GM12873 (cell line): ENCODE measurements at regions not wholly inside any gene's neighbourhood (a gene's known extent, or its start where the extent isn't known, plus 50 kb on each side); places are given as distances from the start of the nearest gene placed in this dataset.

ENCODE experiments used
- TF ChIP-seq, protein P1 (sequence below): IDR thresholded peaks from 2 replicates; pipeline ENCODE4 v1.5.1; 2012; ENCODE audit warnings: low read depth, mild to moderate bottlenecking, moderate library complexity, low read length, control low read depth; ENCODE audit not compliant: insufficient read depth; ENCODE audit errors: missing control alignments

DNA sequence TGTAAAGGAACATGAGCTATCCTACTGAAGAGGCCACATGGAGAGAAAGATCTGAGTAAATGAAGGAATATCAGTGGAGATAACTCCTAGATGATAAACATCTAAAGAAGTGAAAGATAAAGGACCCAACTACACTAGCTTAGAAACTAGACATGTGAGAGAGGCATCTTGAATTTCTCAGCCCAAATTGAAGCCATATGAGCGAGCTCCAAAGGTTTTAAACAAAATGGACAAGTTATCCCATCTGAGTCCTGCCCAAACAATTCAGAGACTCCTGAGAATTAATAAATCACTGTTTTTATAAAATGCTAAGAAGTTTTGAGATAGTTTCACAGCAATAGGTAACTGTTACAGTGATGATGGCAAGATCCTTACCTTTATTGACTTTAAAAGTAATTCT lies 438.9 kb downstream of the NAV3 start:
- TF ChIP-seq, protein P1, sequence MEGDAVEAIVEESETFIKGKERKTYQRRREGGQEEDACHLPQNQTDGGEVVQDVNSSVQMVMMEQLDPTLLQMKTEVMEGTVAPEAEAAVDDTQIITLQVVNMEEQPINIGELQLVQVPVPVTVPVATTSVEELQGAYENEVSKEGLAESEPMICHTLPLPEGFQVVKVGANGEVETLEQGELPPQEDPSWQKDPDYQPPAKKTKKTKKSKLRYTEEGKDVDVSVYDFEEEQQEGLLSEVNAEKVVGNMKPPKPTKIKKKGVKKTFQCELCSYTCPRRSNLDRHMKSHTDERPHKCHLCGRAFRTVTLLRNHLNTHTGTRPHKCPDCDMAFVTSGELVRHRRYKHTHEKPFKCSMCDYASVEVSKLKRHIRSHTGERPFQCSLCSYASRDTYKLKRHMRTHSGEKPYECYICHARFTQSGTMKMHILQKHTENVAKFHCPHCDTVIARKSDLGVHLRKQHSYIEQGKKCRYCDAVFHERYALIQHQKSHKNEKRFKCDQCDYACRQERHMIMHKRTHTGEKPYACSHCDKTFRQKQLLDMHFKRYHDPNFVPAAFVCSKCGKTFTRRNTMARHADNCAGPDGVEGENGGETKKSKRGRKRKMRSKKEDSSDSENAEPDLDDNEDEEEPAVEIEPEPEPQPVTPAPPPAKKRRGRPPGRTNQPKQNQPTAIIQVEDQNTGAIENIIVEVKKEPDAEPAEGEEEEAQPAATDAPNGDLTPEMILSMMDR: no peak

DNA sequence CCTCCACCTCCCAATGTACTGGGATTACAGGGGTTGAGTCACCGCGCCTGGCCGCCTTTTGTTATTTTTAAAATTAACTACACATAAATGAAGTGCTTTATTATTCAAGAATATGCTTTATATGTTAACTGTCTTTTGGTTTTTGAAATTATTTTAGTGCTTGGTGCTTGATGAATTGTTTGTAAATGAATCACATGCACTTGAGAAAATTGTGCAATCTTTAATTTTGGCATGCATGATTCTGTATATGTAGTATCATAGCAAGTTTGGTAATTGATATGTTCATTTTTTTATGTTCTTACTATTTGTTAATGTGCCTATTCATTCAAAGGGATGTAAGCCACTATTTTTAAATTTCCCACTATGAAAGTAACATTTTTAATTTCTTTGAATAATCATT lies 440.9 kb downstream of the NAV3 start:
- TF ChIP-seq, protein P1: no peak

DNA sequence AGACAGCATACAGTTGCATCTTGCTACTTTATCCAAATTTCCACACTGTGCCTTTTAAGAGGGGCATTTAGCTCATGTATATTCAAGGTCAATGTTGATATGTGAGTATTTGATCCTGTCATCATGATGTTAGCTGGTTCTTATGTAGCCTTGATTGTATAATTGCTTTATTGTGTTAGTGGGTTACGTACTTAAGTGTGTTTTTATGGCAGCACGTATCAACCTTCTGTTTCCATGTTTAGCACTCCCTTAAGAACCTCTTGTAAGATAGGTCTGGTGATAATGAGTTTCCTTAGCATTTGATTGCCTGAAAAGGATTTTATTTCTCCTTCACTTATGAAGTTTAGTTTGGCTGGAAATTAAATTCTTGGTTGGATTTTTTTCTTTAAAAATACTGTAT lies 445.2 kb downstream of the NAV3 start:
- TF ChIP-seq, protein P1: no peak

DNA sequence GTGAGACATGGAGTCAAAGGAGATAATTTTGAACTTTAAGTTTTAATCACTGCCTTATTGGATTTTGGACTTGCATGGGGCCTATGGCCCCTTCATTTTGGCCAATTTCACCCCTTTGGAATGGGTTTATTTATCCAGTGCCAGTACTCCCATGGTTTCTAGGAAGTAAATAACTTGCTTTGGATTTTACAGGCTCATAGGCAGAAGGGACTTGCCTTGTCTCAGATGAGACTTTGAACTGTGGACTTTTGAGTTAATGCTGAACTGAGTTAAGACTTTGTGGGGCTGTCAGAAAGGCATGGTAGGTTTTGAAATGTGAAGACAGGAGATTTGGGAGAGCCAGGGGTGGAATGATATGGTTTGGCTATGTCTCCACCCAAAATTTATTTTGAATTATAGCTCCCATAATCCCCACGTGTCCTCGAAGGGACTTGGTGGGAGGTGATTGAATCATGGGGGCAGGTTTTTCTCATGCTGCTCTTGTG lies 448.1 kb downstream of the NAV3 start:
- TF ChIP-seq, protein P1: no peak

DNA sequence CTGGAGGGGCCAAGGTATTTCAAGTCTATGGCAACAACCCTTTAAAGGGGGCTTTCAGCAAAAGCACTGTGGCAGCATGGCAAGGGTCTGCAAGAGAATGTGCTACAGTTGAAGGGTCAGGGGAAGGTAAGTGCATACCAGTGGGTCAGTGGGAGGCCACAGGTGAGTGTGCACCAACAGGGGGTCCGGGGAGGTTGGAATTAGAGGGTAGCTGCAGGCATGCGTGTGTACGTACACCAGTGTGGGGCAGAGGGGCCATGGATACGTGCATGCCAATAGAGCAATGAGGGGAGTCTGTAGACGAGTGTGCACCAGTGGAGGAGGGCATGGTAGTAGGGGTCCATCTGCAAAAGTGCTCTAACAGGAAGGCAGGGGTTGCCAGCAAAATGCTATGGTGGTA lies 448.9 kb downstream of the NAV3 start:
- TF ChIP-seq, protein P1: no peak

DNA sequence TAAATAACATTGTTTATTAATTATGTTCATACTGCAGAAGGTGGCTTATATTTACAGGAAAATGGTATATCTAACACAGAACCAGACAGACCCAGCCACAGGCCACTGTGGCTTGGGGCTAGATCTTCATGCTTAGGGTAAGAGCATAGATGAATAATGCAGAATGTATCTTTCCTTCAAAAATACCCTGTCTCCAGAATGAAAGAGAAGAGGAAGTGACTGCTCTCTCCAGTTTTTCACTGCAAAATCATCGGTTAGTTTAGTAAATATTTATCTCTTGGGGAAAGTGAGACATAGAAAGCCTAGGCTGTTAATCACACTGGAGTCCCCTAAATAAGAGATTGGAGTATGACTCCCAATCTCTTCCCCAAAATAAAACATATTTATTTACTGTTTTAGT lies 453.7 kb downstream of the NAV3 start:
- TF ChIP-seq, protein P1: no peak

DNA sequence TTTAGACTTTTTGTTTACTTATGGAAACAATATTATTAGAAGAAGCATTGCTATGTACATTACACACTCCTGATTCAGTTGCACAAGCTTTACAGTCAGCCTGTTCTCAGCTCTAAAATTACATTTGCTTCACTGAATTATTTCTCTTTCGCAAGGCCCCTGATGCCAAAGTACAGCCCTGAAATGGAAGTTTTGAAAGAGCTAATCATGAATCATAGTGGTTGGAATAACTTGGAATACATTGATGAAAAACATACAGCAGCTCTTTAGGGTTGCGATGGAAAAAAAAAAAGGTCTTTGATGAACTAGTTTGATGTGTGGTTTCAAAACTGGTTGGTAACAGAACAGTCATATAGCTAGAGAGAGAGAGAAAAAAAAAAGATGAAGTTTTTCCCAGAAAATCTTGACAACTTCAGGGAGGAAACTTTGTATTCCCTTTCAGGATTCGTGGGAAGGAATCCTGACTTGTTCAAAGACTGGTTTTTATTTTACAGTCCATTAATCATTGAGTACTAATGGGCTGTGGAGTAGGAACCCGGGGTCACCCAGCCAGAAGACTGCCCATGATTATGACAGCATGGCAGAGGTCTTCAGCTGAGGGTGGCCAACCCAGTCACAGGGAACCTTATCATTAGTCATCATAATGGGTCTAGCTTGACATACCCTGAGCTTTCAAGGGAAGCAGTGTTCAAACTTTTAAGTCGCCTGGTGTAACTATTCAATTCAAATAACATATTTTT lies 460.1 kb downstream of the NAV3 start:
- TF ChIP-seq, protein P1: no peak
